SK-N-MC (cell line): ENCODE measurements at regions not wholly inside any gene's neighbourhood (a gene's known extent, or its start where the extent isn't known, plus 50 kb on each side); places are given as distances from the start of the nearest gene placed in this dataset.
A peak's percentile ranks its signal among the peaks of the same experiment; 100 is the strongest.

ENCODE experiments used
- DNase-seq: peaks from one replicate; pipeline ENCODE4 v3.0.0-alpha.2; 2011; ENCODE audit warnings: low read depth, low spot score
- H3K27ac ChIP-seq: fragments of 200-600 bp; sonication (generic); 2 replicates; pipeline ENCODE4 v1.5.1; 2016; ENCODE audit warnings: mixed run types
- H3K36me3 ChIP-seq: fragments of 200-600 bp; sonication (generic); 2 replicates; pipeline ENCODE4 v1.6.1; 2017; ENCODE audit warnings: antibody characterized with exemption, low read length, mixed read lengths; ENCODE audit not compliant: insufficient read depth
- H3K4me3 ChIP-seq: fragments of 200-600 bp; sonication (generic); 2 replicates; pipeline ENCODE4 v1.5.1; 2016
- H3K9ac ChIP-seq: fragments of 200-600 bp; sonication (generic); 2 replicates; pipeline ENCODE4 v1.8.0; 2017; ENCODE audit warnings: mixed run types, mixed read lengths; ENCODE audit not compliant: insufficient read length
- H3K9me3 ChIP-seq: fragments of 200-600 bp; sonication (generic); 2 replicates; pipeline ENCODE4 v1.6.1; 2017; ENCODE audit warnings: low read depth, mild to moderate bottlenecking, antibody characterized with exemption, low read length, moderate library complexity, mixed read lengths
- EZH2 ChIP-seq: fragments of 200-600 bp; sonication (generic); IDR thresholded peaks from one replicate; pipeline ENCODE4 v1.6.1; 2017; ENCODE audit warnings: antibody characterized with exemption
- FOXP2 ChIP-seq: optimal IDR thresholded peaks from 2 replicates; pipeline ENCODE3; 2011; ENCODE audit warnings: mild to moderate bottlenecking, moderate library complexity; ENCODE audit not compliant: insufficient read depth; ENCODE audit errors: extremely low read length, control extremely low read depth
- POLR2AphosphoS5 ChIP-seq: IDR thresholded peaks from 2 replicates; pipeline ENCODE4 v1.6.1; 2012; ENCODE audit warnings: mild to moderate bottlenecking, low read depth, low read length, borderline replicate concordance

DNA sequence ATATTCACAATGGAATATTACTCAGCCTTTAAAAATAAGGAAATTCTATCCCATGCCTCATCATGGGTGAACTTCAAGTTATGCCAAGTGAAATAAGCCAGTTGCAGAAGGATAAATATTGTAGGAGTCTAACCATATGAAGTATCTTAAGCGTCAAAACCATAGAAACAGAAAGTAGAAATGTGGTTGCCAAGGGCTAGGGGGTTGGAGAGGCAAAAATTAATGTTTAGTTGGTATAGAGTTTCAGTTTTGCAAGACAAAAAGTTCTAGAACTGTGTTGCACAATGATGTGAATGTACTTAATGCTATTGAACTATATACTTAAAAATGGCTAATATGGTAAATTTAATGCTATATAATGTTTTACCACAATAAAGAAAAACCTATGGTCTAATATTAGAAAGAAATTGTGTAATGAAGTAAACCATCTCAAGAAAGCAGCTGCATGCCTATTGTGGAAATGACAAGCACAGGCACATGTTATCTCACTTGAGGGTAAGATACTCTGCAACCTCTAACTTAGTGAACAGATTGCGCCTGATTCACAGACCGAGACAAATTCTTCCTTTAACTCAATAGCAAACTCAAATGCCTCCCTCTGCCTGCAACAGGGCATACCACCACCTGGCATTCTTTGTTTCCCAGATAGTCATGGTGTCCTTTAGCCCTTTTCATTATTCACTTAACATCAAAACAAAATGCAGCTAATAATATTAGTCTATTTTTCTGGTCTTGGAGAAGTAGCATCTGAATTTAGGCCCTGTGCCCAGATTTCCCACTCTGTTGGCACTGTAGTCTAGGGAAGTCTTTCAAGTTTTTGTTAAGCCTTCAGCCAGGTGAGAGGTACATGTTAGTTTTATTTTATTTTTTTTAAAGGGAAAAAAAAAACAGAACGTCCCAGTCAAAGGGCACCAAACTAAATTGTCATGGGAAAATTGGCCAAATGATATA lies 80.2 kb upstream of the ACP3 start:
- Histone ChIP-seq H3K9ac (no peak overlapping the region), H3K36me3 (no peaks in the 10 kb centered on the region), H3K27ac (no peak overlapping the region), H3K9me3 (no peaks in the 10 kb centered on the region), H3K4me3 (no peak overlapping the region)
- TF ChIP-seq FOXP2, result no peak
- no peak for TF ChIP-seq EZH2
- TF ChIP-seq POLR2AphosphoS5, result no peak
- no peak for DNase-seq

DNA sequence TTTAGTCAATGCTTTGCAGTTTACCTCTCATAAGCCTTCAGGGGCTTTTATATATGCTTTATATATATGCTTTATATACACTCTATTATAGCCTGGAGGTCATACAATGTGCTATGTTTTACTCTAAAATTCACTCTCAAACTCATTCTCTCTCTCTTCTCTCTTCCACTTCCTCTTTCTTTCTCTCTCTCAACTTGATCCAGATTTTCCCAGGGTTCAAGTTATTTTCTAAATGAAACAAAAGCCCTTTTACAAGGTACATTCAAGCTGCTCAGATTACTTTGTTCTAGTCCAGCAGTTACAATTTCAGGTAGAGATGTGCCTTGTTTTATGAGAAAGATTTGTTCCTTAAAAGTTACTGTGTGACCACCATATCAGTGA lies 79.6 kb upstream of the ACP3 start:
- TF ChIP-seq EZH2 (no peak), FOXP2 (no peak), POLR2AphosphoS5 (no peak)
- no peak overlapping the region for H3K9ac ChIP-seq
- no peaks in the 10 kb centered on the region for H3K9me3 ChIP-seq
- no peak for DNase-seq
- no peak overlapping the region for H3K4me3 ChIP-seq
- H3K36me3 ChIP-seq, result no peaks in the 10 kb centered on the region
- H3K27ac ChIP-seq, result no peak overlapping the region

DNA sequence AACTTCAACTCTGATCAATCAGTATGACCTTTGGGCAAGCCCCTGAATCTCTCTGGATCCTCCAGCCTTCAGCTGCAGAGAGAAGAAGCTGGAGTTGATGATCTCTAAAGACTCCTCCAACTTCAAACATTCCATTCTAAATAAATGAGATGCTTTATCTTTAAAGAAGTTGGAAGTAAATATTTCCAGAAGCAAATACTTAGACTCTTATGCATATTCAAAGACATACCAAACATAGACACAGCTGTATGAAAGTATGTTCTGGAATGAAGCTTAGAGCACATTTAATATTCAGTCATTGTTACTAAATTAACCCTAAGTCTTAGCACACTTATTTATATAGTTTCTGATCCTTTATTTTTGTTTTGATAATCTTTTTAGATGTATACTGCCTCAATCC lies 77.6 kb upstream of the ACP3 start:
- Histone ChIP-seq H3K36me3 (no peaks in the 10 kb centered on the region), H3K9ac (no peak overlapping the region), H3K4me3 (no peak overlapping the region), H3K27ac (no peak overlapping the region), H3K9me3 (no peaks in the 10 kb centered on the region)
- DNase-seq, result no peak
- TF ChIP-seq EZH2 (no peak), FOXP2 (no peak)

DNA sequence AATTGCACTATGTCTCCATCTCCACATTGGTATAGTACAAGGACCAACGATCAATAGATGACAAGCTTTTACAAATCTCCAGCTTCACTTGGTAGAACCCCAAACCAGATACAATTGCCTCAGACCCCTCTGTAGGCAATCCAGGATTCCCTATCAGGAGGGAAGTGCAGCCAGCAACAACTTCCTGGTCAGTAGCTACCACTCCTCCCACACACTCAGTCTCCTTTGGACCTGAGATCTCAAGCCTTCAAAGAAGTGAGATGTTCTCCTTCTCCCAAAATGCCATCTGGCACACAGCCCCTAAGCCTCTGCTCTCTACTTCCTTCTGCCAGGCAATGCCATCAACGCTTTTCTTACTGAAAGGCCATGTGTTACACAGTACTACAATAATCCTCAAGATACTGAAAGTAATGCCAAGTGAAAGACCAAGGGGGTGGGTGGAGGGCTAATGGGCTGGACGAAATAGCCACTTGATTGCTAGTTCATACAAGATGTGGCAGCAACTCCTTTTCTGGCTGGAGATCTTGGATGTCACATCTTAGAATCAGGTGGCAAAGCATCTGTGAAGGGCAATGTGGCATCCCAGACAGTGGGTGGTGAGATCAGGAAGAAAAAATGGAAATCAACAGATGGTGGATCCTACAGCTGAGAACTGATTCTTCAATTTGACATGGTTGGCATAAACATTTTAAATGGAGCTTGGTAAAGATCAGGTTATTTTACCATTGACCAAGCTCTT lies 75.3 kb upstream of the ACP3 start:
- DNase-seq, result no peak
- TF ChIP-seq EZH2 (no peak), FOXP2 (no peak), POLR2AphosphoS5 (no peak)
- H3K9ac ChIP-seq, result no peak overlapping the region
- no peak overlapping the region for H3K4me3 ChIP-seq
- 0 out of 2 replicates have a peak overlapping the region, but pooled peaks have one; percentile 9 for H3K27ac ChIP-seq
- H3K36me3 ChIP-seq, result no peaks in the 10 kb centered on the region
- no peaks in the 10 kb centered on the region for H3K9me3 ChIP-seq

DNA sequence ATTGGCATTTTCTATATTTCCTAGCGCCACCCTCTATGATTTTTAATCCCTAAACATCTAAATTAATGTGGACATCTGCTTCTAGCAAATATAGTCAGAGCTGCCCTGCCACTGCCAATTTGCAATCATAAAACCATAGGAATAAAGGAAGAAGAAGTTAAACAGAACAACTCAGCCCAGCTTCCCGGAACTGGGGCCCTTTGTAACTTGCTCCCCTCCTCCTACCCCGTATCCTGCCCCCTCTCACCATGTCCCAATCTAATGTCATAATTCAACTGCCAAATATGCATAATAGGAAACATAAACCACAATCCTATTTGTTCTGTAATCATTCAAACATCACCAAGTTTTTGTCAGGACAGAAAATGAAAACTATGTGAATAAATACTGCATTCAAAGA lies 74.4 kb upstream of the ACP3 start:
- Histone ChIP-seq H3K36me3 (no peaks in the 10 kb centered on the region), H3K9ac (no peak overlapping the region), H3K27ac (peak overlapping the region; percentile 9; the same call in 1 of the 2 replicates), H3K4me3 (peak overlapping the region; percentile 18; the same call in 1 of the 2 replicates), H3K9me3 (no peaks in the 10 kb centered on the region)
- DNase-seq, result no peak
- TF ChIP-seq POLR2AphosphoS5 (no peak), EZH2 (no peak), FOXP2 (no peak)

DNA sequence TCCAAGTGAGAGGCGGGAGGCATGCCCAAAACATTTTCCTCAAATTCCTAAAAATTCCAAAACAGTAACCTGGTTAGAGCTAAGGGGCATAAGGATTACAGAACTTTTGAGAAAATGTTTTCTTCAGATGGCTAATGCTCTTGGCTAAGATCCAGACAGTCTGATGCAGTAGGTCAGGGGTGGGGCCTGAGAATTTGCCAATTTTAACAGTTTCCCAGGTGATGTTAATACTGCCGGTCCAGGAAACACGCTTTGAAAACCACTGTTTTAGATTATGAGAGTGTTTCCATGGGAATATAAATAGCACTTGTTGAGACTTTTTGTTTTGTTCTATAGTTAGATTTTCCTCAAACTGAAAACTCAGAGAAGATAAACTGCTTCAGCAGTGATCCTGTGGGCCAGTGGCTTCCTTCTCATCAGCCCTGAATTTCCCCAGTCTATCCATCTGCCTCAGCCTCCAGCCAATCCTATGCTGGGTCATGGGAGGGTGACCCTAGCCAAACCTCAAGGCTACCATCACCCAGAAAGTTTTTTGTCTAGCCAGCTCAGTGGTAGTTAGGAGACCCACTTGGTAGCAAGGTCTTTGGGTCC lies 71.6 kb upstream of the ACP3 start:
- DNase-seq, result no peak
- H3K9ac ChIP-seq, result no peak overlapping the region
- H3K9me3 ChIP-seq, result no peaks in the 10 kb centered on the region
- H3K4me3 ChIP-seq, result no peak overlapping the region
- no peaks in the 10 kb centered on the region for H3K36me3 ChIP-seq
- no peak overlapping the region for H3K27ac ChIP-seq
- TF ChIP-seq EZH2 (no peak), POLR2AphosphoS5 (no peak), FOXP2 (no peak)

DNA sequence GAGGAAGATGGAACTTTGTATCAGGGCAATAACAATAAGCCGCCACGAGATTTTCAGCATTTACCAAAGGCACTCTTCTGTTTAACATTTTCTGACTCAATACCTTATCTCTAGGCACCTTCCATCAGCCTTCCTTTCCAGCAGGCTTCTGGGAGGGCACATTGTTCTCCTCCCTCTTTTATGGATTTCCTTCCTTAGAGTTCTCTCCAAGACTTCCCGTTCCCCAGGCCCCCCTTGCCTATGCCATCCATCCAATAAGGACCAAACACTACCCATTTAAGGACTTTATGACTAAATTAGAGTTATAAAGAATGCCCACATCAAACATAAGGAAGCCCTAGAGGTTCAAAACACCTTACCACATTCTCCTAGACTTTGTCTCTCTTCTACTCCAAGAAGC lies 71.0 kb upstream of the ACP3 start:
- TF ChIP-seq POLR2AphosphoS5, result no peak
- TF ChIP-seq FOXP2, result no peak
- TF ChIP-seq EZH2, result no peak
- H3K4me3 ChIP-seq, result no peak overlapping the region
- no peak overlapping the region for H3K27ac ChIP-seq
- no peaks in the 10 kb centered on the region for H3K36me3 ChIP-seq
- no peaks in the 10 kb centered on the region for H3K9me3 ChIP-seq
- DNase-seq, result no peak
- H3K9ac ChIP-seq, result no peak overlapping the region

DNA sequence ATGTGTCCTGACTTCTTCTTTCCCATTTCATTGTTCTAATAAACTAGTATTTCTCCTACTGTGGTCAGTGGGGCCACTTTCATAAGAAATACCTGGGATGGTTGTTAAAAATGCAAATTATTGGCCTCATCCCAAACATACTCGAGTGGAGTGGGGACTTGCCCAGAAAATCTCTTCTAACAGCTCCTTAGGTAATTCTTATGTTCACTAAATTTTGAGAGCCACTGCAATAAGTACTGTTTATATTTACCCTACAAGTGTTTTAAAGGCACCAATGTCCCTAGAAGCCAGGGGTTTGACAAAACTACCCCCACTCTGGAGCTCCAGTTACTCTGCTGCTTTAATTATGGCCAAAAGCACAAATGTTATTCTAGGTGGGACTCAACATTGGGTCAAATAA lies 70.0 kb upstream of the ACP3 start:
- no peaks in the 10 kb centered on the region for H3K36me3 ChIP-seq
- H3K9me3 ChIP-seq, result no peaks in the 10 kb centered on the region
- H3K27ac ChIP-seq, result no peak overlapping the region
- DNase-seq, result no peak
- no peak for TF ChIP-seq EZH2
- no peak for TF ChIP-seq FOXP2
- no peak for TF ChIP-seq POLR2AphosphoS5
- no peak overlapping the region for H3K9ac ChIP-seq
- H3K4me3 ChIP-seq, result no peak overlapping the region
